ENCODE measurements at regions not wholly inside any gene's neighbourhood (a gene's known extent, or its start where the extent isn't known, plus 50 kb on each side); places are given as distances from the start of the nearest gene placed in this dataset.

GRCh38 chr16:54801057-54801844, 129.4 kb upstream of the IRX5 start:
- no peak for TF ChIP-seq CTCF (IDR thresholded peaks at IDR 0.05; ENCODE audit: borderline replicate concordance, extremely low read depth, insufficient read depth)
- intact Hi-C loops (cut with DNase I): no loop called here
- H3K27me3 ChIP-seq (ENCODE audit: control insufficient read depth, insufficient read depth, low read length): no peaks in the 10 kb centered on the region

GRCh38 chr16:54798267-54798666, 132.4 kb upstream of the IRX5 start:
- TF ChIP-seq CTCF (IDR thresholded peaks at IDR 0.05; ENCODE audit: borderline replicate concordance, extremely low read depth, insufficient read depth): no peak
- DNase-seq (no peak), FAIRE-seq (no peak)
- H3K27me3 ChIP-seq (ENCODE audit: control insufficient read depth, insufficient read depth, low read length): no peaks in the 10 kb centered on the region
- no peak overlapping the region for H3K9ac ChIP-seq (ENCODE audit: low read length in 3 of 3)
- no peaks in the 10 kb centered on the region for H3K36me3 ChIP-seq (ENCODE audit: control insufficient read depth in 2 of 3, insufficient read depth in 3 of 3, low read length in 3 of 3)
- H3K4me3 ChIP-seq (ENCODE audit: low read length in 3 of 3): no peak overlapping the region
- no peaks in the 10 kb centered on the region for H3K4me1 ChIP-seq (ENCODE audit: control insufficient read depth in 2 of 3, insufficient read depth in 2 of 3, low read depth in 1 of 3, low read length in 3 of 3)
- no peak overlapping the region for H3K27ac ChIP-seq (ENCODE audit: low read depth in 2 of 2, low read length in 2 of 2)
- intact Hi-C loops (cut with DNase I): no loop called here
- H3K9me3 ChIP-seq (ENCODE audit: control insufficient read depth in 2 of 3, insufficient read depth in 1 of 3, low read length in 3 of 3): peaks cover 0 to 10% (median 0%) of the 10 kb centered on the region in 3 donors

More at GRCh38 chr16:54801057-54801844, 129.4 kb upstream of the IRX5 start:
- Histone ChIP-seq H3K36me3 (ENCODE audit: control insufficient read depth in 2 of 3, insufficient read depth in 3 of 3, low read length in 3 of 3) (no peaks in the 10 kb centered on the region), H3K4me1 (ENCODE audit: control insufficient read depth in 2 of 3, insufficient read depth in 2 of 3, low read depth in 1 of 3, low read length in 3 of 3) (no peaks in the 10 kb centered on the region), H3K9me3 (ENCODE audit: control insufficient read depth in 2 of 3, insufficient read depth in 1 of 3, low read length in 3 of 3) (peaks cover 0 to 10% (median 0%) of the 10 kb centered on the region in 3 donors), H3K9ac (ENCODE audit: low read length in 3 of 3) (no peak overlapping the region), H3K4me3 (ENCODE audit: low read length in 3 of 3) (no peak overlapping the region), H3K27ac (ENCODE audit: low read depth in 2 of 2, low read length in 2 of 2) (no peak overlapping the region)
- DNase-seq (no peak), FAIRE-seq (no peak)

- DNase-seq: no peak
- Histone ChIP-seq H3K27ac (ENCODE audit: low read depth in 2 of 2, low read length in 2 of 2) (no peak overlapping the region), H3K9me3 (ENCODE audit: control insufficient read depth in 2 of 3, insufficient read depth in 1 of 3, low read length in 3 of 3) (peaks cover 0 to 10% (median 0%) of the 10 kb centered on the region in 3 donors), H3K36me3 (ENCODE audit: control insufficient read depth in 2 of 3, insufficient read depth in 3 of 3, low read length in 3 of 3) (no peaks in the 10 kb centered on the region), H3K4me3 (ENCODE audit: low read length in 3 of 3) (no peak overlapping the region), H3K4me1 (ENCODE audit: control insufficient read depth in 2 of 3, insufficient read depth in 2 of 3, low read depth in 1 of 3, low read length in 3 of 3) (no peaks in the 10 kb centered on the region), H3K9ac (ENCODE audit: low read length in 3 of 3) (no peak overlapping the region), H3K27me3 (ENCODE audit: control insufficient read depth, insufficient read depth, low read length) (no peaks in the 10 kb centered on the region)
- FAIRE-seq: no peak
- intact Hi-C loops (cut with DNase I): no loop called here
- TF ChIP-seq CTCF (IDR thresholded peaks at IDR 0.05; ENCODE audit: borderline replicate concordance, extremely low read depth, insufficient read depth): no peak
Observed at GRCh38 chr16:54796211-54796610, 134.5 kb upstream of the IRX5 start.
